Endodermal cell (in vitro differentiated cells): ENCODE measurements at regions not wholly inside any gene's neighbourhood (a gene's known extent, or its start where the extent isn't known, plus 50 kb on each side); places are given as distances from the start of the nearest gene placed in this dataset.
A peak's percentile ranks its signal among the peaks of the same experiment; 100 is the strongest.

Source experiments
- DNase-seq: peaks from one replicate; pipeline ENCODE4 v3.0.0-alpha.2; 2017
- H3K27ac ChIP-seq: 2 replicates; pipeline ENCODE4 v1.5.1; 2013; ENCODE audit warnings: mild to moderate bottlenecking, low read depth, low read length, moderate library complexity
- H3K27me3 ChIP-seq: 2 replicates; pipeline ENCODE4 v1.6.1; 2013; ENCODE audit warnings: mild to moderate bottlenecking, low read length, moderate library complexity; ENCODE audit not compliant: insufficient read depth, control insufficient read depth, poor library complexity, severe bottlenecking
- H3K36me3 ChIP-seq: 2 replicates; pipeline ENCODE4 v1.7.0; 2013; ENCODE audit warnings: mild to moderate bottlenecking, low read length, moderate library complexity; ENCODE audit not compliant: control insufficient read depth, insufficient read depth
- H3K4me1 ChIP-seq: one replicate; pipeline ENCODE4 v1.7.0; 2013; ENCODE audit warnings: low read length; ENCODE audit not compliant: control insufficient read depth, insufficient read depth
- H3K4me3 ChIP-seq: 2 replicates; pipeline ENCODE4 v1.5.1; 2013; ENCODE audit warnings: mild to moderate bottlenecking, low read length, moderate library complexity
- H3K9ac ChIP-seq: 2 replicates; pipeline ENCODE4 v1.6.1; 2013; ENCODE audit warnings: mild to moderate bottlenecking, low read length, moderate library complexity; ENCODE audit not compliant: poor library complexity, severe bottlenecking; ENCODE audit errors: extremely low read depth
- H3K9me3 ChIP-seq: 2 replicates; pipeline ENCODE4 v1.6.1; 2013; ENCODE audit warnings: mild to moderate bottlenecking, low read length, moderate library complexity; ENCODE audit not compliant: control insufficient read depth
- H3K27ac Mint-ChIP-seq: 2 replicates; pipeline ENCODE4 v1.8.0; 2020; ENCODE audit warnings: mixed read lengths
- H3K27me3 Mint-ChIP-seq: 2 replicates; pipeline ENCODE4 v1.8.0; 2021; ENCODE audit warnings: mild to moderate bottlenecking, mixed read lengths; ENCODE audit not compliant: insufficient read depth
- H3K36me3 Mint-ChIP-seq: 2 replicates; pipeline ENCODE4 v1.8.0; 2020; ENCODE audit warnings: low read depth, mixed read lengths
- H3K4me1 Mint-ChIP-seq: 2 replicates; pipeline ENCODE4 v1.8.0; 2020; ENCODE audit warnings: mixed read lengths
- H3K4me3 Mint-ChIP-seq: 2 replicates; pipeline ENCODE4 v1.8.0; 2020; ENCODE audit warnings: mild to moderate bottlenecking, moderate library complexity, mixed read lengths
- H3K9me3 Mint-ChIP-seq: 2 replicates; pipeline ENCODE4 v1.8.0; 2020; ENCODE audit warnings: mild to moderate bottlenecking, mixed read lengths
- whole genome bisulfite sequencing, 2 experiments: methylation state at CpG; one replicate each; pipeline versions ENCODE4 v1.1.5 to v1.1.7; 2013; ENCODE audit warnings: missing lambda C conversion rate in 2 of 2, mixed read lengths in 1 of 2; ENCODE audit not compliant: insufficient coverage in 1 of 2, insufficient read length in 1 of 2; 5-methylcytosine and 5-hydroxymethylcytosine counted together
- TF ChIP-seq, protein P1 (sequence below): fragments of 200-600 bp; sonication (generic); conservative IDR thresholded peaks from 2 replicates; pipeline ENCODE4 v1.5.0; 2021; ENCODE audit warnings: antibody characterized with exemption, mild to moderate bottlenecking

DNA sequence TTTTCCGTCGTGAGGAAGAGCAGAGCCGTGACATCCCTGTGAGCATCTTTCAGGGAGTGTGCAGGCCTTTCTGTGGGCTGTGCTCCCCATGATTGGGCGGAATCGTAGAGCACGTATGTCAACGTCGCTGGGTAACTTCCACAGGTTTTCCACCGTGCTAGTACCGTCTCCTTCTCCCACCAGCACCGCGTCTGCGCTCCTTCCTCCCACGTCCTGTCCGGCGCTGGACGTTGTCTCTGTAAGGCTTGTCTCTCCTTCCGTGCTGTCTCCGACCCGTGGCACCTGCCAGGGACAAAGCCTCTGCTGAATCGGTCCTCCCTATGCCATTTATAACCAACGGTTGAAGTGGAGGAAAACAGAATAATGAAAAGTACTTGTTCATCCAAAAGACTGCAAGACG is 386.7 kb downstream of the BRD1 start:
- Histone ChIP-seq H3K36me3 (no peaks in the 10 kb centered on the region), H3K27me3 (no peaks in the 10 kb centered on the region), H3K4me1 (no peaks in the 10 kb centered on the region), H3K27ac (no peak overlapping the region), H3K9ac (no peak overlapping the region), H3K4me3 (no peak overlapping the region), H3K9me3 (no peaks in the 10 kb centered on the region)
- peaks cover 6% of the 10 kb centered on the region for H3K27me3 Mint-ChIP-seq
- H3K9me3 Mint-ChIP-seq, result no peaks in the 10 kb centered on the region
- H3K36me3 Mint-ChIP-seq, result no peaks in the 10 kb centered on the region
- peaks cover 7% of the 10 kb centered on the region for H3K4me1 Mint-ChIP-seq
- TF ChIP-seq, protein P1, sequence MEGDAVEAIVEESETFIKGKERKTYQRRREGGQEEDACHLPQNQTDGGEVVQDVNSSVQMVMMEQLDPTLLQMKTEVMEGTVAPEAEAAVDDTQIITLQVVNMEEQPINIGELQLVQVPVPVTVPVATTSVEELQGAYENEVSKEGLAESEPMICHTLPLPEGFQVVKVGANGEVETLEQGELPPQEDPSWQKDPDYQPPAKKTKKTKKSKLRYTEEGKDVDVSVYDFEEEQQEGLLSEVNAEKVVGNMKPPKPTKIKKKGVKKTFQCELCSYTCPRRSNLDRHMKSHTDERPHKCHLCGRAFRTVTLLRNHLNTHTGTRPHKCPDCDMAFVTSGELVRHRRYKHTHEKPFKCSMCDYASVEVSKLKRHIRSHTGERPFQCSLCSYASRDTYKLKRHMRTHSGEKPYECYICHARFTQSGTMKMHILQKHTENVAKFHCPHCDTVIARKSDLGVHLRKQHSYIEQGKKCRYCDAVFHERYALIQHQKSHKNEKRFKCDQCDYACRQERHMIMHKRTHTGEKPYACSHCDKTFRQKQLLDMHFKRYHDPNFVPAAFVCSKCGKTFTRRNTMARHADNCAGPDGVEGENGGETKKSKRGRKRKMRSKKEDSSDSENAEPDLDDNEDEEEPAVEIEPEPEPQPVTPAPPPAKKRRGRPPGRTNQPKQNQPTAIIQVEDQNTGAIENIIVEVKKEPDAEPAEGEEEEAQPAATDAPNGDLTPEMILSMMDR, result no peak
- H3K4me3 Mint-ChIP-seq, result no peak overlapping the region
- no peak overlapping the region for H3K27ac Mint-ChIP-seq
- WGBS, 2 experiments, result 94 to 99% methylated on average over 15 to 23 of the region's 23 CpGs
- peak; percentile 17 for DNase-seq

GRCh38 chr22:49439373-49439772 is 388.3 kb downstream of the BRD1 start:
- Histone ChIP-seq H3K27me3 (no peaks in the 10 kb centered on the region), H3K9ac (no peak overlapping the region), H3K27ac (no peak overlapping the region), H3K4me3 (no peak overlapping the region), H3K9me3 (no peaks in the 10 kb centered on the region), H3K36me3 (no peaks in the 10 kb centered on the region), H3K4me1 (no peaks in the 10 kb centered on the region)
- Mint-ChIP-seq H3K27ac (no peak overlapping the region), H3K9me3 (peaks cover 3% of the 10 kb centered on the region), H3K36me3 (no peaks in the 10 kb centered on the region), H3K4me3 (no peak overlapping the region), H3K27me3 (peaks cover under 1% of the 10 kb centered on the region), H3K4me1 (no peaks in the 10 kb centered on the region)
- TF ChIP-seq, protein P1, result no peak
- DNase-seq, result peak; percentile 54
- 79 to 81% methylated on average over 7 to 10 of the region's 10 CpGs for WGBS, 2 experiments

- TF ChIP-seq, protein P1, result no peak
- WGBS, 2 experiments, result 87 to 89% methylated on average over 13 to 16 of the region's 16 CpGs
- H3K4me1 Mint-ChIP-seq, result no peaks in the 10 kb centered on the region
Observed at GRCh38 chr22:49437956-49438355, 389.7 kb downstream of the BRD1 start.

More at GRCh38 chr22:49437956-49438355, 389.7 kb downstream of the BRD1 start:
- Histone ChIP-seq H3K4me1 (no peaks in the 10 kb centered on the region), H3K27ac (no peak overlapping the region), H3K9me3 (no peaks in the 10 kb centered on the region), H3K9ac (no peak overlapping the region), H3K36me3 (no peaks in the 10 kb centered on the region), H3K27me3 (no peaks in the 10 kb centered on the region), H3K4me3 (no peak overlapping the region)
- peaks cover 1% of the 10 kb centered on the region for H3K27me3 Mint-ChIP-seq
- H3K27ac Mint-ChIP-seq, result no peak overlapping the region
- DNase-seq, result peak; percentile 38
- no peak overlapping the region for H3K4me3 Mint-ChIP-seq
- no peaks in the 10 kb centered on the region for H3K36me3 Mint-ChIP-seq
- peaks cover 5% of the 10 kb centered on the region for H3K9me3 Mint-ChIP-seq
